NCI-H2107 treated with DMSO at 0.1 percent for 48 hours (cell line): ENCODE measurements at regions not wholly inside any gene's neighbourhood (a gene's known extent, or its start where the extent isn't known, plus 50 kb on each side); places are given as distances from the start of the nearest gene placed in this dataset.
"Not testable (repeated sequence)": the region's sequence is repeated elsewhere in the genome, so short reads cannot be mapped to it uniquely, and the experiment has no call there.

Experiments used
- DNase-seq: peaks from one replicate; lab custom pipeline; 2025; ENCODE audit not compliant: unreplicated experiment; lab: John Stamatoyannopoulos, UW

DNA sequence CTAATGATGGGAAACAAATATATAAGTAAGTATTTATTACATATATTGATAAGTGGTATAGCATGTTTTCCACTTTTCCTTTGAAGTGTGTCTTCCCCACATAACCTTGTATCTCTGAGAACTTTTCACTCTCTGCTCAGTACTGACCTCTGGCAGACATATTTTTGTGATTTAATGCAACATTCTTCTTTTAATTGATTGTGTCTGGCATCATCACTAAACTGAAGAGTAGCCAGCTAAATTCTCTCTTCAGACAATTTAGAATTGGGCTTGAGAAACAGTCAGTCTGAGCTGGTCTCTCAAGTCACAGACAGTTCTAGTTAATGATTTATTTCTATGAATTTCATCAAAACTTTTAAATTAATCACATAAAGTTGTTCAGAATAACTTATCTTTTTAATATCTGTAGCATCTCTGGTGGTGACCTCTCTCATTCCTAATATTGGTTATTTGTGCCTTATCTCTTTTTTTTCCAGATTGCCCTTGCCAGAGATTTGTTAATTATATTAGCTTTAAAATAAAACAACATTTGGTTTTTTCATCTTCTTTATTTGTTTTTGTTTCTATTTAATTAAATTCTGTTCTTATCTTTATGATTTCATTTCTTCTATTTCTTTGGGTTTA is 230.0 kb upstream of the VLDLR start:
- not testable (repeated sequence) for DNase-seq

DNA sequence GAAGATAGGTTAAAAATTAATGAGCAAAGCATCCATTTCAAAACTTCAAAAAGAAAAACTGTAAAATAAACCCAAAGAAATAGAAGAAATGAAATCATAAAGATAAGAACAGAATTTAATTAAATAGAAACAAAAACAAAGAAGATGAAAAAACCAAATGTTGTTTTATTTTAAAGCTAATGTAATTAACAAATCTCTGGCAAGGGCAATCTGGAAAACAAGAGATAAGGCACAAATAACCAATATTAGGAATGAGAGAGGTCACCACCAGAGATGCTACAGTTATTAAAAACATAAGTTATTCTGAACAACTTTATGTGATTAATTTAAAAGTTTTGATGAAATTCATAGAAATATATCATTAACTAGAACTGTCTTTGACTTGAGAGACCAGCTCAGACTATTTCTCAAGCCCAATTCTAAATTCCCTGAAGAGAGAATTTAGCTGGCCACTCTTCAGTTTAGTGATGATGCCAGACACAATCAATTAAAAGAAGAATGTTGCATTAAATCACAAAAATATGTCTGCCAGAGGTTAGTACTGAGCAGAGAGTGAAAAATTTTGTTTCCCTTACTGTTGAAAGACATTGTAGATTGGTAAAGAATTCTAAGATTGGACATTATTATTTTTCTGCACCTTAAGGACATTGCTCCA is 227.4 kb upstream of the VLDLR start:
- DNase-seq, result not testable (repeated sequence)

GRCh38 chr9:2395814-2396612 is 225.6 kb upstream of the VLDLR start:
- no peak for DNase-seq

DNA sequence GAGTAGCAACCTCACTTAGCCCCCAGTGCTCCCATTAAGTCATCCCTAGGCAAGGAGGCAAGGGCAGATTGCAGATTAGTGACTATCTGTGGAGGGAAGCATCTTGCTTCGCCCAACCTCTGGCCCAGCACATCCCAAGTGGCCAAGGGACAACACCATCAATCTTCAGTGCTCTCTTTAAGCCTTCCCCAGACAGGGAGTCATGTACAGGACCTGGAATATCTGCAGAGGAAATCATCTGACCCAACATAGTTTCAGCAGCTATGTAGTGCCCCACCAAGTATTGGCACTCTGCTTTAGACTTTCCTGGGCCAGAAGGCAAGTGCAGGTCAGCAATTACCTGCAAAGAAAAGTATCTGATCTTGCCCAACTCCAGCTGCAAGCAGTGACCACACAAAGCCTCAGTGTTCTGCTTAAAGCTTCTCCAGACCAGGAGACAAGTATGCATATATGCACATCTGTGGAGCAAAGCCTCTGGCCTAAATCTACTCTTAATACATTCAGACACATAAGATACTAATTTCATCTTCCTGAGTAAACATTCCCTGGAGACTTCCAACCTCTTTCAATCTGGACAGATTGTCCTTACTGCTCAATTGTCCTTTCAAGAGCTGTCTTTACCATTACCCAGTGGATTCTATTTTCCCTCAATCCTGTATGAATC is 224.8 kb upstream of the VLDLR start:
- no peak for DNase-seq

GRCh38 chr9:2397875-2398274 is 223.7 kb upstream of the VLDLR start:
- DNase-seq, result not testable (repeated sequence)

- not testable (repeated sequence) for DNase-seq
Observed at GRCh38 chr9:2401746-2402145, 219.8 kb upstream of the VLDLR start.

- DNase-seq, result no peak
Observed at GRCh38 chr9:2403701-2404100, 217.9 kb upstream of the VLDLR start.

DNA sequence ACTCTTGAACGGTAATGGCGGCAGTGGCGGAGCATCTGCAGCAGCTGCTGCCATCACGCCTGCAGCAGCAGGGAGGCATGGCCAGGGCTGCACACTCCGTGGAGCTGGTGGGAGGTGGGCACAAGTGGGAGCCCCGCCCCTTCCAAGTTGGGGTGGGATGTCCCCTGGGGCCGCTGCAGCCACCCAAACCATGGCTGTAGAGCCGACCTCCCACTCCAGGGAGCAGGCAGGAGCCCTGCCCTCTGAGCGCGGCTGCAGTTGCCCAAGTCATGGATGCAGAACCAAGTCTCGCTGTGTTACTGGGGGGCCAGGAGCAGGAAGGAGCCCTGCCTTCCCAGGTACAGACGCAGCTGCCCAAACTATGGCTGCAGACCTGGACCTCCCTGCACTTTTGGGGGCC is 215.3 kb upstream of the VLDLR start:
- DNase-seq, result no peak

- DNase-seq, result no peak
Observed at GRCh38 chr9:2407450-2407849, 214.1 kb upstream of the VLDLR start.

DNA sequence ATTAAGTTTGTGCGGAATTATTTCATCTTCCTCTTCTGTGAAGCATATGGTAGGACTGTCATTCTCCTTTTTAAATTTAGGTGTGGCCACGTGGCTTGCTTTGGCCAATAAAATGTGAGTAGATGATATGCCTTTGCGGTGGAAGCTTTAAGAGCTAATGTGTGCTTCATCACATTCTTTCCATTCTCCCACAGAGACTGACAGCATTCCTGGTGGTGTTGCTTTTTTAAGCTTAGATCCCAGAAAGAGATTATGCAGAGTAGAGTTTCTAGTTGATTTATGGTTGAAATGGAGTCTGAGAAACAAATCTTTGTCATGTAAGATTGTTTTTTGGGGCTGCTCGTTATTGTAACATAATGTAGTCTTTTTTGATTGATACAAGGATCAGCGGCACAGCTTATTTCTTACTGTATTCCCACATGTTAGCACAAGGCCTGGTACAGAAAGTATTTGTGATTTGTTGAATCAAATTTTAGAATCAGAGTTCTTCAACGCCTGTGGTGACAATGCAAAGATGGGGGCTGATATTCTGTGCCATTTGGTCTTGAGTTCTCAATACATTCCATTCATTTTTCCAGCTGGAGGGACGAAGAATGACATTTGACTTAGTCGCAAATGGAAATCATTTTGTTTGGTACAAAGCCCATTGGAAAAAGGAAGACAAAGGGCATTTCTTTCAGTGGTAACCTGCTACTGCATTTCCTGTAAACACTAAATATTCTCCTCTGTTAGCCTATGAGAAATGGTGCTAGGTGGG is 209.9 kb upstream of the VLDLR start:
- DNase-seq, result no peak

DNA sequence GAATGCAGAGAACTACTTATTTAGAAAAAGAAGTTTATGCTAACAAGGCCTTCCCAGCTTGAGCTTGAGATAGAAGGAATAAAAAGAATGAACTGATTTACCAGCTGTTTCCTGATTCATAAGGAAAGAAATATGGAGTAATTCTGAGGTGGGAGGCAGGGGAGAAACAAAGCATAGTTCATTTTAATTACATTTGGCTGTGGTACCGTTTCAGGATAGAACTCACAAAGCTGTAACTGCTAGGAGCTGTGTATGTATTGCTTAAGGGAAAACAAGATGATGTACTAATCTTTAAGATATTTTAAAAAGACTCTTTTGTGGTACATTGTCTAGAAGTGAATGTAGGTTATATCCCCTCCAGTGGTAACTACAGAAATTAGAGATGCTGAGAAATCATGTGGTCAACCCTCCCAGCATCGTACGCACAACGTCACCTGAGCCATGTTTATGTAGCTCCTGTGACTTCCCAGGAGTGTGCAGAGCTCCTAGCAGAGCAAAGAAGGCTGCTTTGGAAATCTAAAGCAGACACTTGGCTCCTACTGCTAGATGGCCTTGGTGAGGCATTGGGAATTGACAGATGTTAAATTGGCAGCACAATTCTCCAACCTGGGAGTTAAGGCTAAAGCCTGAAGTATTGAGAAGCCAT is 208.3 kb upstream of the VLDLR start:
- peak; percentile 42 for DNase-seq

DNA sequence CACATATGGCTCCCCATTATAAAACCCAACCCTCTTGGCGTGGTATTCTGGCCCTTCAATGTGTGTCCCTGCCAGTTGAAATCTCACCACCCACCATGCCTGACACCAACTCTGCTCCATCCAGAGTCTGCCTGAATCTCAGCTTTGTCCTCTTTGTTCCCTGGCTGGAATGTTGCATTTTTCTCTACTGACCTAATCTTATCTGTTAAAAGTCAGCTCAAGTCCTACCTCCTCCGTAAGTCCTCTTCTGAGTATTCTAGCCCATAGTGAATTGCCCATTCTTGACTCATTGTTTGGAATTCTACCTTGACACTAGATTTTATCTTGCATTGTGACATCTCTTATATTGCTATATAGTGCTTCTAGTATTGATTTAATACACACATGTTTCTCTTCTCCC is 207.1 kb upstream of the VLDLR start:
- DNase-seq, result no peak

- DNase-seq, result no peak
Observed at GRCh38 chr9:2415326-2415725, 206.3 kb upstream of the VLDLR start.

- DNase-seq, result no peak
Observed at GRCh38 chr9:2417730-2418129, 203.9 kb upstream of the VLDLR start.

DNA sequence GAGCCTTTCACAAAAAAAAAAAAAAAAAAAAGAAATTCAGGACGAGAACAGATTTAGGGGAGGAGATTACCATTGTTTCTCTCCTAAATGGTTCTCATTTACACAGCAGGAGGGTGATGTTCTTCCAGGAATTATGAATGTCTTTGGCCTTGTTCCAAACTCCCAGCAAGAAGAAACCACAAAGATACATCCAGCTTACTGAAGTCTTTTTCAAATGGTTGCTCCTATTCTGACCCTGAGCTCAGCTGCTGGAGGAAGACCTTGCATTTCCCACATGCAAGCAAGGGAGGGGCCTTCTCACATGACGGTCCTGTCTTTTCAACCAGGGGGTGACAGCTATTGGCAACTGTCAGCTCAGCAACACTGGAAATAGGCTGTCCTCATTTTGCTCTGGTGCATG is 203.0 kb upstream of the VLDLR start:
- DNase-seq, result peak; percentile 87

DNA sequence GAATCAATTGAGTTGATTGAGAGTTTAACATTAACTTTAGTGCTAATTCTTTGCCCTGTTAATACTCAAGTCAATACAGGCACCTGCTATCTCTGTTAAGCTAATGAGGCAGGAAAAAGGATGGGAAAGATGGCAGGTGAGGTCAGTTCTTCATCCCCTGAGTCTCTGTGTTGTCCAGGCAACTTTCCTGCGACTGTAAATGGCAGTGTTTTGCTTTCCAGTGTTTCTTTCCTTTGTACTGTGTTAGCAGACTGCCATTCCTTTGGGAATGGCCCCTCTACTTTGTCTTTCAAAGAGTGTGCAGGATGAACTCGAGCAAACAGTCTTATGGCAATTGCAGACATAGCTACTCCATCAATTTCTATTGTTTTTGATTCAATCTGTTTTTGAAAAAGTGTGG is 202.2 kb upstream of the VLDLR start:
- no peak for DNase-seq

GRCh38 chr9:2420543-2420942 is 201.0 kb upstream of the VLDLR start:
- peak; percentile 84 for DNase-seq

- no peak for DNase-seq
Observed at GRCh38 chr9:2424619-2425033, 197.0 kb upstream of the VLDLR start.

DNA sequence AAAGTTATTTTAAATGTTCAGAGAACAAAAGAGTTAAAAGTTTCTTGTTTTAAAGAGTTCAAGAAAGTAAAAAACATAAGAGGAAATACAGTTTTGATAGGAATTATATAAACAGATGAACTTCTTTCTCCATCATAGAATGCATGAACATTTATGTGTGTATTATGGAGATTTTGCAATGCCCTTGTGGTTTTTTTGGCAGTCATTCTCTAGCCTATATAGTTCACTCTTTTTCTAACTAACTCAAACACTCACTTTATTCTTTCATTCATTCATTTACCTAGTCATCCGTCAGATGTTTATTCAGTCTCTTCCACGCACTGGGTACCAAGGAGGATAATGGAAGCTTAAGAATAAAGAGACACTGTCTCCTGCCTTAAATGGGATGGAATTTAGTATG is 195.9 kb upstream of the VLDLR start:
- no peak for DNase-seq

GRCh38 chr9:2427120-2427891 is 194.3 kb upstream of the VLDLR start:
- DNase-seq, result peak; percentile 70
